Superior temporal gyrus (tissue), 1 donor: ENCODE measurements at regions not wholly inside any gene's neighbourhood (a gene's known extent, or its start where the extent isn't known, plus 50 kb on each side); places are given as distances from the start of the nearest gene placed in this dataset.

ENCODE experiments used
- DNase-seq: peaks from one replicate; pipeline ENCODE4 v3.0.0-alpha.2; 2016; ENCODE audit errors: extremely low spot score

- DNase-seq, result no peak
Measured at GRCh38 chr4:71691416-71692073, 92.3 kb downstream of the GC start.

GRCh38 chr4:71689822-71690221 lies 94.1 kb downstream of the GC start:
- DNase-seq, result no peak

- no peak for DNase-seq
Measured at GRCh38 chr4:71687056-71687455, 96.8 kb downstream of the GC start.

GRCh38 chr4:71685975-71686374 lies 97.9 kb downstream of the GC start:
- no peak for DNase-seq

GRCh38 chr4:71683309-71683708 lies 100.6 kb downstream of the GC start:
- no peak for DNase-seq

GRCh38 chr4:71680706-71681105 lies 103.2 kb downstream of the GC start:
- no peak for DNase-seq

- DNase-seq, result no peak
Measured at GRCh38 chr4:71677568-71677967, 106.3 kb downstream of the GC start.

- DNase-seq, result no peak
Measured at GRCh38 chr4:71669291-71669690, 114.6 kb downstream of the GC start.

- DNase-seq, result no peak
Measured at GRCh38 chr4:71665358-71665757, 118.5 kb downstream of the GC start.

GRCh38 chr4:71664366-71664765 lies 119.5 kb downstream of the GC start:
- no peak for DNase-seq

GRCh38 chr4:71663780-71664179 lies 120.1 kb downstream of the GC start:
- no peak for DNase-seq

GRCh38 chr4:71659979-71660378 lies 123.9 kb downstream of the GC start:
- no peak for DNase-seq

GRCh38 chr4:71648923-71649322 lies 135.0 kb downstream of the GC start:
- DNase-seq, result no peak

GRCh38 chr4:71648448-71648847 lies 135.4 kb downstream of the GC start:
- no peak for DNase-seq

GRCh38 chr4:71639380-71639779 lies 144.5 kb downstream of the GC start:
- DNase-seq, result no peak

- peak; percentile 41 for DNase-seq
Measured at GRCh38 chr4:71635139-71635748, 148.6 kb downstream of the GC start.

GRCh38 chr4:71634364-71634763 lies 149.5 kb downstream of the GC start:
- no peak for DNase-seq

- no peak for DNase-seq
Measured at GRCh38 chr4:71630803-71631202, 153.1 kb downstream of the GC start.

- DNase-seq, result no peak
Measured at GRCh38 chr4:71625005-71625404, 158.9 kb downstream of the GC start.
